ENCODE measurements at regions not wholly inside any gene's neighbourhood (a gene's known extent, or its start where the extent isn't known, plus 50 kb on each side); places are given as distances from the start of the nearest gene placed in this dataset.
"Not testable (repeated sequence)": the region's sequence is repeated elsewhere in the genome, so short reads cannot be mapped to it uniquely, and the experiment has no call there.

DNA sequence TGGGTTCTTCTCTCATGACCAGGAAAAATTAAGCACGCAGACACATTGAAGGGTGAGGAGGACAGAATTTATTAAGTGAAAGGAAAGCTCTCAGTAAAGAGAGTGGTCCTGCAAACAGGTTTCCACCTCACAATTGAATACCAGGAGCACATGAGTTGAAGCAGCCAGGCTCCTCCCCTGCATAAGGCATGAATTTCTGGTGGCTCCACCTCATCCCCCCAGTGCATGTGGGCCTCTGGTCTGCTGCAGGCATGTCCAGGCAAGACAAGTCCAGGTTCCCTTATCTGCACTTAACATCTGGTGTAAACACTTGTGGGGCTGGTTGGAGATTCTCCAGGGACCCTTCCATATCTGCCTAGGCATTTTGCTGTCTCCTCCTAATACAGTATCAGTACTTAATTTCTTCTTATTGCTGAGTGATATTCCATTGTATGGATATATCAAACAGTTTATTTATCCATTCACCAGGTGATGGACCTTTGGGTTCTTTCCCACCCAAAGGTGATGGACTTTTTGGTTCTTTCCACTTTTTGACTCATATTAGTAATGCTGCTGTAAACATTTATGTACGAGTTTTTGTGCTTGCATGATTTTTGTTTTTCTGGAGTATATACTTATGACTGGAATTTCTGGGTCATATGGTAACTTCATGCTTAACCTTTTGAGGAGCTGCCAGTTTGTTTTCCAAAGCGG is 104.3 kb upstream of the ZNF519 start:
- H3K27me3 Mint-ChIP-seq, H3K4me1 Mint-ChIP-seq, H3K9me3 Mint-ChIP-seq, H3K27ac Mint-ChIP-seq, H3K36me3 Mint-ChIP-seq, H3K4me3 Mint-ChIP-seq: not testable (repeated sequence)

DNA sequence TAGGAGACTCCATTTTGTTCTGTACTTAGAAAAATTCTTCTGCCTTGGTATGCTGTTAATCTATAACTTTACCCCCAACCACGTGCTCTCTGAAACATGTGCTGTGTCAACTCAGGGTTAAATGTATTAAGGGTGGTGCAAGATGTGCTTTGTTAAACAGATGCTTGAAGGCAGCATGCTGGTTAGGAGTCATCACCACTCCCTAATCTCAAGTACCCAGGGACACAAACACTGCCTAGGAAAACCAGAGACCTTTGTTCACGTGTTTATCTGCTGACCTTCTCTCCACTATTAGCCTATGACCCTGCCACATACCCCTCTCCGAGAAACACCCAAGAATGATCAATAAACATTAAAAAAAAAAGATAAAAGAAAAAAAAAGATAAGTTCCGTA is 93.0 kb upstream of the ZNF519 start:
- H3K27me3 Mint-ChIP-seq, H3K27ac Mint-ChIP-seq, H3K4me1 Mint-ChIP-seq, H3K36me3 Mint-ChIP-seq, H3K9me3 Mint-ChIP-seq, H3K4me3 Mint-ChIP-seq: not testable (repeated sequence)

DNA sequence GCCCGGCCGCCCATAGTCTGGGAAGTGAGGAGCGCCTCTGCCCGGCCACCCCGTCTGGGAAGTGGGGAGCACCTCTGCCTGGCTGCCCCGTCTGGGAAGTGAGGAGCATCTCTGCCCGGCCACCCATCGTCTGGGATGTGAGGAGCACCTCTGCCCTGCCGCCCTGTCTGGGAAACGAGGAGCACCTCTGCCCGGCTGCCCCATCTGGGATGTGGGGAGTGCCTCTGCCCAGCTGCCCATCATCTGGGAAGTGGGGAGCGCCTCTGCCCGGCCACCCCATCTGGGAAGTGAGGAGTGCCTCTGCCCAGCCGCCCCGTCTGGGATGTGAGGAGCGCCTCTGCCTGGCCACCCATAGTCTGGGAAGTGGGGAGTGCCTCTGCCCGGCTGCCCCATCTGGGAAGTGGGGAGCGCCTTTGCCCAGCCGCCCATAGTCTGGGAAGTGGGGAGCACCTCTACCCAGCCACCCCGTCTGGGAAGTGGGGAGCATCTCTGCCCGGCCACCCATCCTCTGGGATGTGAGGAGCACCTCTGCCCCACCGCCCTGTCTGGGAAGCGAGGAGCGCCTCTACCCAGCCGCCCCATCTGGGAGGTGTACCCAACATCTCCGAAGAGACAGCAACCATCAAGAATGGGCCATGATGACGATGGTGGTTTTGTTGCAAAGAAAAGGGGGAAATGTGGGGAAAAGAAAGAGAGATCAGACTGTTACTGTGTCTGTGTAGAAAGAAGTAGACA is 92.5 kb upstream of the ZNF519 start:
- not testable (repeated sequence) for H3K27me3 Mint-ChIP-seq, H3K27ac Mint-ChIP-seq, H3K4me1 Mint-ChIP-seq, H3K9me3 Mint-ChIP-seq, H3K36me3 Mint-ChIP-seq, H3K4me3 Mint-ChIP-seq

DNA sequence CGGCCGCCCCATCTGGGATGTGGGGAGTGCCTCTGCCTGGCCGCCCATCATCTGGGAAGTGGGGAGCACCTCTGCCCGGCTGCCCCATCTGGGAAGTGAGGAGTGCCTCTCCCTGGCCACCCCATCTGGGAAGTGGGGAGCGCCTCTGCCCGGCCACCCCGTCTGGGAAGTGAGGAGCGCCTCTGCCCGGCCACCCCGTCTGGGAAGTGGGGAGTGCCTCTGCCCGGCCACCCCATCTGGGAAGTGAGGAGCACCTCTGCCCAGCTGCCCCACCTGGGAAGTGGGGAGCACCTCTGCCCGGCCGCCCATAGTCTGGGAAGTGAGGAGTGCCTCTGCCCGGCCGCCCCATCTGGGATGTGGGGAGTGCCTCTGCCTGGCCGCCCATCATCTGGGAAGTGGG is 91.7 kb upstream of the ZNF519 start:
- not testable (repeated sequence) for H3K36me3 Mint-ChIP-seq, H3K9me3 Mint-ChIP-seq, H3K4me1 Mint-ChIP-seq, H3K4me3 Mint-ChIP-seq, H3K27me3 Mint-ChIP-seq, H3K27ac Mint-ChIP-seq

DNA sequence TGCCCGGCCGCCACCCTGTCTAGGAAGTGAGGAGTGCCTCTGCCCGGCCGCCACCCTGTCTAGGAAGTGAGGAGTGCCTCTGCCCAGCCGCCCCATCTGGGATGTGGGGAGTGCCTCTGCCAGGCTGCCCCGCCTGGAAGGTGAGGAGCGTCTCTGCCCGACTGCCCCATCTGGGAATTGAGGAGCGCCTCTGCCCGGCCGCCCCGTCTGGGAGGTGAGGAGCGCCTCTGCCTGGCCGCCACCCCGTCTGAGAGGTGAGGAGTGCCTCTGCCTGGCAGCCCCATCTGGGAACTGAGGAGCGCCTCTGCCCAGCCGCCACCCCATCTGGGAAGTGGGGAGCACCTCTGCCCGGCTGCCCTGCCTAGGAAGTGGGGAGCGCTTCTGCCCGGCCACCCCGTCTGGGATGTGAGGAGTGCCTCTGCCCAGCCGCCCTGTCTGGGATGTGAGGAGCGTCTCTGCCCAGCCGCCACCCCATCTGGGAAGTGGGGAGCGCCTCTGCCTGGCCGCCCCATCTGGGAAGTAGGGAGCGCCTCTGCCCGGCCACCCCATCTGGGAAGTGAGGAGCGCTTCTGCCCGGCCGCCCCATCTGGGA is 91.1 kb upstream of the ZNF519 start:
- not testable (repeated sequence) for H3K4me1 Mint-ChIP-seq, H3K4me3 Mint-ChIP-seq, H3K36me3 Mint-ChIP-seq, H3K27ac Mint-ChIP-seq, H3K27me3 Mint-ChIP-seq, H3K9me3 Mint-ChIP-seq

DNA sequence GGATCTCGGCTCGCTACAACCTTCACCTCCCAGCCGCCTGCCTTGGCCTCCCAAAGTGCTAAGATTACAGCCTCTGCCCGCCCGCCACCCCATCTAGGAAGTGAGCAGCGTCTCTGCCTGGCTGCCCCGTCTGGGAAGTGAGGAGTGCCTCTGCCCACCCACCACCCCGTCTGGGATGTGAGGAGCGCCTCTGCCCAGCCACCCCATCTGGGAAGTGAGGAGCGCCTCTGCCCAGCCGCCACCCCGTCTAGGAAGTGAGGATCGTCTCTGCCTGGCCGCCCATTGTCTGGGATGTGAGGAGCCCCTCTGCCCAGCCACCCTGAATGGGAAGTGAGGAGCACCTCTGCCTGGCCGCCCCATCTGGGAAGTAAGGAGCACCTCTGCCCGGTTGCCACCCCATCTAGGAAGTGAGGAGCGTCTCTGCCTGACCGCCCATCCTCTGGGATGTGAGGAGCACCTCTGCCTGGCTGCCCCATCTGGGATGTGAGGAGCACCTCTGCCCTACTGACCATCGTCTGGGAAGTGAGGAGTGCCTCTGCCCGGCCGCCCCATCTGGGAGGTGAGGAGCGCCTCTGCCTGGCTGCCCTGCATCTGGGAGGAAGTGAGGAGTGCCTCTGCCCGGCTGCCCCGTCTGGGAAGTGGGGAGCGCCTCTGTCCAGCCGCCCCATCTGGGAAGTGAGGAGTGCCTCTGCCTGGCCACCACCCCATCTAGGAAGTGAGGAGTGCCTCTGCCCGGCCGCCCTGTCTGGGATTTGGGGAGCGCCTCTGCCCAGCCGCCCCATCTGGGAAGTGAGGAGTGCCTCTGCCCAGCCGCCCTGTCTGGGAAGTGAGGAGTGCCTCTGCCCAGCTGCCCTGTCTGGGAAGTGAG is 90.4 kb upstream of the ZNF519 start:
- H3K4me3 Mint-ChIP-seq, H3K27ac Mint-ChIP-seq, H3K9me3 Mint-ChIP-seq, H3K36me3 Mint-ChIP-seq, H3K4me1 Mint-ChIP-seq, H3K27me3 Mint-ChIP-seq: not testable (repeated sequence)

DNA sequence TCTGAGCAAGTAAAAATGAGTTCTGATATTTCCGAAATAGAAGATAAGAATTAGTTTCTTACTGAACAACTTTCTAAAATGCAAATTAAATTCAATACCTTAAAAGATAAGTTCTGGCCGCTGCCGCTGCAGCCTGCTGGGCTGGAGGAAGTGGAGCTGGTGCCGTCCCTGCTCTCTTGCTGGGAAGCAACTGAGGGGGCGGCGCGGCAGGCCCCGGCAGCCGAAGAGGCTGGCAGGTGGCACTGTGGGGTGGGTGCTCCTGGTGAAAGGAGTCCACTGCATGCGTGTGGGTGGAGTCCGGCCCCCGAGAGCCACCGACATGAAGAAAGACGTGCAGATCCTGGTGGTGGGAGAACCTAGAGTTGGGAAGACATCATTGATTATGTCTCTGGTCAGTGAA is 89.5 kb upstream of the ZNF519 start:
- H3K36me3 Mint-ChIP-seq = no peaks in the 10 kb centered on the region
- no peaks in the 10 kb centered on the region for H3K27me3 Mint-ChIP-seq
- H3K9me3 Mint-ChIP-seq = peaks cover 0 to 3% (median 0%) of the 10 kb centered on the region in 3 donors
- H3K27ac Mint-ChIP-seq = no peak overlapping the region
- no peaks in the 10 kb centered on the region for H3K4me1 Mint-ChIP-seq
- H3K4me3 Mint-ChIP-seq = no peak overlapping the region

DNA sequence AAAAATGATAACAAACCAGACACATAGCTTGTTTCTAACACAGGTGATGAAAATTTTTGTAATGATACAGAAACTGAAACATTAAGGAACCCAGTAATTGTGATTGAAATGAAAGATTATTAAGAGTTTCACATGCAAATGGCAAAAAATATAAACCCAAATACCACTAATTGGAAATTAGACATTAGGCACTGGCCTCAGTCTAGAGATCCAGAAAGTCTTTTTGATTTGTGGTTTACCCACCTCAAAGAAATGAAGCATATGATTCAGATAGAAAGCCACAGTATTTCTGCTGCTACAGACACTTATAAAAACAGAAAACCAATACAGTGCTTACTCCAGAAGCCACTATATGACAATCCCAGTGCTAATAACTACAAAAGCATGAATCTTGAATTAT is 83.7 kb upstream of the ZNF519 start:
- H3K9me3 Mint-ChIP-seq, H3K36me3 Mint-ChIP-seq, H3K4me3 Mint-ChIP-seq, H3K27ac Mint-ChIP-seq, H3K4me1 Mint-ChIP-seq, H3K27me3 Mint-ChIP-seq: not testable (repeated sequence)

DNA sequence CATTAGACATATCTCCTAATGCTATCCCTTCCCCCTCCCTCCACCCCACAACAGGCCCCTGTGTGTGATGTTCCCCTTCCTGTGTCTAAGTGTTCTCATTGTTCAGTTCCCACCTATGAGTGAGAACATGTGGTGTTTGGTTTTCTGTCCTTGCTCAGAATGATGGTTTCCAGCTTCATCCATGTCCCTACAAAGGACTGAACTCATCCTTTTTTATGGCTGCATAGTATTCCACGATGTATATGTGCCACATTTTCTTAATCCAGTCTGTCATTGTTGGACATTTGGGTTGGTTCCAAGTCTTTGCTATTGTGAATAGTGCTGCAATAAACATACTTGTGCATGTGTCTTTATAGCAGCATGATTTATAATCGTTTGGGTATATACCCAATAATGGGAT is 71.2 kb upstream of the ZNF519 start:
- H3K27me3 Mint-ChIP-seq, H3K4me1 Mint-ChIP-seq, H3K4me3 Mint-ChIP-seq, H3K9me3 Mint-ChIP-seq, H3K27ac Mint-ChIP-seq, H3K36me3 Mint-ChIP-seq: not testable (repeated sequence)

DNA sequence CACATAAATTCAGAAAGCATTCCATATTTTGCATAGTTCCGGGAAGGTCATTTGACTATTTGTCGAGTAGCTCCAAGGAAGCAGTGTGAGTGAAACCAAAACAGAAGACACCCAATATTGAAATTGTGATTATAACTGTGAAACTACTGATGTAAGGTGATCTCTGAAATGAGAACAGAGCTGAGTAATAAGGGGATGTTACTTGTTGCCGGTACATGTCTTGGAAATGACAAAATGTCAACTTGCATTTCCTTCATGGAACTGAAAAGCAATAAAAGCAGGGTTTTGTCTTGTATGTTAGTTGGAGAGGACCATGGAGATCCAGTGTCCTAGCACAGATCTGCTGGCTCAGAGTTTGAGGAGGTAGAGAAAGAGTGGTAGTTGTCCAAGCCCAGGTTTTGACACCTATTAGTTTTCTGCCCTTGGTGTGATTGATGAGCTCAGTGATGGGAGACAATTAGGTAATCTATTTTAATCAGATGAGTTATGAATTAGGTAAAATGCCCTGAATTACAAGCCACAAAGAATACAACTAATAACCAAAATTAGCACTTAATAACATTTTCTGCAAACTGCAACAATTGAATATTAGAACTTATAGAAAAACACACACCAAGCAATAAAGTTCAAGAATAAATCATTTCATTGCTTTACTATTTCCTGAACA is 58.7 kb upstream of the ZNF519 start:
- not testable (repeated sequence) for H3K9me3 Mint-ChIP-seq, H3K36me3 Mint-ChIP-seq, H3K4me1 Mint-ChIP-seq, H3K4me3 Mint-ChIP-seq, H3K27ac Mint-ChIP-seq, H3K27me3 Mint-ChIP-seq

DNA sequence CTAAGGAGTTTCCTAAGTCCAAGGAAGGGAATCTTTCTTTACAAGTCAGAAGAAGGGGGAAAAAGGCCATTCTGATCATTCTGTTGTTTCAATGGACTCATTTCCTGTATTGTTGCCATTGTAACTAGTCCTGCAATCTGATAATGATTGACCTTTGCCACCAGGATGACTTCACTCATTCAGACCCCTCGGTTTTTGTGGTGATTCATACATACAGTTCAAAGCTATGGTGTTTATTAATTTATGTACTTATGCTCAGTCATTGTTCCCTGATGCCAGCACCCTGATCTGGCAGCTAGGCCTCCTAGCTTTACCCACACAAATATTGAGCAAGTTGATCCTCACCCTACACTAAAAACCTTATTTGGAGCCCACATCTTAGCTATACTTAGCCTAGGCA is 57.6 kb upstream of the ZNF519 start:
- Mint-ChIP-seq H3K27ac (no peak overlapping the region), H3K27me3 (no peaks in the 10 kb centered on the region), H3K9me3 (no peaks in the 10 kb centered on the region), H3K36me3 (no peaks in the 10 kb centered on the region), H3K4me1 (peaks cover 0 to 4% (median 2%) of the 10 kb centered on the region in 3 donors), H3K4me3 (no peak overlapping the region)

DNA sequence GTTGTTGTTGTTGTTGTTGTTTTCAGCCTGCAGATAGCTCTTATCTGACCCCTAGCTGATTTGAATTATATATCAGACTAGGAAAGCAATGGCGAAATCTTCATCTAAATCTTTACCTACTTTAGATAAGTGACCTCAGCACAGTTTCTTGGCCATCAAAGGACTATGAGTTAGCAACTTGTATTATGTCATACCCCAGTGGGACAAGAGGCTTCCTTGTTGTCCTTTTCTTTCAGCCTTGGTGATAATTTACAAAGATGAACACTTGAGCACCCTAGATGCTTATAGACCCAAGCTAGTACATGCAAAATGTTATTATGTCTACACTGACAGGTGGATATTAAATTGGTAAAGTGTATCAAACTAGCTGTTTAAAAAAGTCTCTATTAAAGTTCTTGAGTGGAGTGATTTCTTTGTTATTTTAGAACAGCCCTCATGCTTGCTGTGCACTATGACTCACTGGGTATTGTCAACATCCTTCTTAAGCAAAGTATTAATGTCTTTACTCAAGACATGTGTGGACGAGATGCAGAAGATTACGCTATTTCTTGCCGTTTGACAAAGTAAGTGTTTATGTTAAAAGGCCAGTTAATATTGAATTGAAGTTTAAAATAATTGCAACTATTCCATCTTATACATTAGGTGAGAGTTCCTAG is 56.6 kb upstream of the ZNF519 start:
- H3K4me3 Mint-ChIP-seq, H3K9me3 Mint-ChIP-seq, H3K4me1 Mint-ChIP-seq, H3K27me3 Mint-ChIP-seq, H3K36me3 Mint-ChIP-seq, H3K27ac Mint-ChIP-seq: not testable (repeated sequence)
